ENCODE measurements at regions not wholly inside any gene's neighbourhood (a gene's known extent, or its start where the extent isn't known, plus 50 kb on each side); places are given as distances from the start of the nearest gene placed in this dataset.
"Not testable (repeated sequence)": the region's sequence is repeated elsewhere in the genome, so short reads cannot be mapped to it uniquely, and the experiment has no call there.

DNA sequence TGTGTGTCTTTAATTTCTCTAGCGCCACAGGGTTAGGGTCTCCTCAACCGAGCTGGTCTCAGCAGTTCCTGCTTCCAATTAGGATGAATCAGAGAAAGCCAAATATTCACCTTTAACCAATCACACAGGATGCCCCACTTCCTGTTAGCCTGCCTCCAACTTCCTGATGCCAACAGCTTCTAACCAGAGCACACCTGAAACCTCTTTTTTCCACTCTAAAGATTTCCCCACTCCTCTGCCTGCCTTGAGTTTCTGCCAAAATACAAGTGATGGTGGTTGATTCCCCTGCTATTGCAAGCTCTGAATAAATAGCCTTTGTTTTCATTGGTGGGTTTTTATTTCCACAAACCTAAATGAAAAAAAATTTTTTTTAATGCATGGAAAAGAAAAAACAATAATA, 144.7 kb upstream of the UST start:
- ATAC-seq = no peak
- DNase-seq = no peak

DNA sequence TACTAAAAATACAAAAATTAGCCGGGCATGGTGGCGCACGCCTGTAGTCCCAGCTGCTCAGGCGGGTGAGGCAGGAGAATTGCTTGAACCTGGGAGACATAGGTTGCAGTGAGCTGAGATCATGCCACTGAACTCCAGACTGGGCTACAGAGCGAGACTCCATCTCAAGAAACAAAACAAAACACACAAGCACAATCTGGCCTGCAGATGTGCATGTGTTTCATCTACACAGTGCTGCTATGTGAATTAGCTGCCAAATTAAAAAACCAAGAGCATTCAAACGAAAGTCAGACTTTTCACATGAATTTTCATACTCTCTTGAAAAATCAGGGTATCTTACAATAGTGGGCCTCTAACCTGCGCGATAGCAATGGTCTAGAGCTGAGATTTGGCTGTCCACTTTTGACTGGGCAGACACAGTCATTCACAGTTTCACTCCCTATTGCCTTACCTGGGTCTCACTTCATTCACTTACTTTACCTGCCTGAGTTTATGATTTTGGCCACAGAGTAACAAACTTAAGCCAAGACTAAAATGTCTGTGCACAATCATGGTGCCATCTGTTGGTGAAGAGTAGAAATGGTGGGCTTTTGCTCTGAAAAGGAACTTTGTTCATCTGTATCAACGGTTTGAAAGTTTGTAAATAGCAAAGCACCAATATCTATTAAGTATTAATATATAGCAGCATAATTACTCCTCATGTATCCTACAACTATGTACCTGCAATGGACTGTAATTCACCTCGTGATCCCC, 138.5 kb upstream of the UST start:
- ATAC-seq = no peak
- no peak for DNase-seq

DNA sequence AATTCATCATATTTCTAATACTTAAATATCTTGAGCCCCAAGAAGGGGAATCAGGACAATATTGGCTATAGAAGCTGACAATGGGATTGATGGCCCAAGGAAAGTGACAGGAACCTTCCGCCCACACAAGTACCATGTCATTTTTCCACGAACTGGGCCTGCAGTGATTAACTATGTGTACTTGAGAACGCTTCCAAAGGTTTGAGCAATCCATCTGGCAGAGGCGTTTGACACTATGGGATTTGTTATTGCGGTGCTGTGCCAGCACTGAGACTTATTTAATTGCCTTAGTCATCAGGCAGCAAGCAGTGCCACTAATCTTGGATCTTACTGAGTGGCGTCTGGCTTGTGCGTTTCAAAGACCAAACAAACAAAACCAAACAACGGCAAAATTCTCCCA, 135.6 kb upstream of the UST start:
- no peak for DNase-seq

DNA sequence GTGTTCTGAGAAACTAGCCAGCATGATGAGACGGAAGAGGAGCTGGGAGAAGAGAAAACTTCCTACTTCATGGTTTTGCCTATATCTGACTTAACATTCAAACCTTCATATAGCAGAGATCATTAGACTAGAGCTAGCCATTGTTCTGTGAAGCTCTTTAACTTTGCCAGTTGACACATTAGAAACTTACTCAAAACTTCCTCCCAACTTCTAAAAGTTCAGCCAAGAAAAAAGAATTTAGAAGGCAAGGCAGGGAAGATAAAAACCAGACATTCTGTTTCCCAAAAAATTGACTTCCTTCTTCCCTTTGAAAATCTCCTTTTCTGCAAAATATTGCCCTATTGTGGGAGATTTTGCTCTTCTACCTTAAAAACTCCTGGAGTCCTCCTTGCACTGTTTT, 134.8 kb upstream of the UST start:
- ATAC-seq = no peak

More for the DNA sequence above, 135.6 kb upstream of the UST start:
- ATAC-seq = no peak

DNA sequence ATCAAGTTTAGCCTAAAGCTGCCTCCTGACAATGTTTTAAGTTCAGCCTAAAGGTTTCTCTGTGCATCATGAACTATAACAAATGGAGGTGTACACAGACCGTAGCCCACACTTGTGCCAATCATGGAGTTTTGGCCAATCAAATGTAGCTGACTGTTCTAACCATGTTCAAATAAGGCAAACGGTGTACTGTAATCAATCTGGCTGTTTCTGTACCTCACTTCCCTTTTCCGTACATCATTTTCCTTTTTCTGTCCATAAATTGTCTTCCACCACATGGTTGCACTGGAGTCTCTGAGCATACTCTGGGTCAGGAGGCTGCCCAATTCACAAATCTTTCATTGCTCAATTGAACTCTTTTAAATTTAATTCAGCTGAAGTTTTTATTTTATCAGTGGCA, 132.2 kb upstream of the UST start:
- DNase-seq (no peak), ATAC-seq (no peak)

More for the DNA sequence above, 134.8 kb upstream of the UST start:
- no peak for DNase-seq

DNA sequence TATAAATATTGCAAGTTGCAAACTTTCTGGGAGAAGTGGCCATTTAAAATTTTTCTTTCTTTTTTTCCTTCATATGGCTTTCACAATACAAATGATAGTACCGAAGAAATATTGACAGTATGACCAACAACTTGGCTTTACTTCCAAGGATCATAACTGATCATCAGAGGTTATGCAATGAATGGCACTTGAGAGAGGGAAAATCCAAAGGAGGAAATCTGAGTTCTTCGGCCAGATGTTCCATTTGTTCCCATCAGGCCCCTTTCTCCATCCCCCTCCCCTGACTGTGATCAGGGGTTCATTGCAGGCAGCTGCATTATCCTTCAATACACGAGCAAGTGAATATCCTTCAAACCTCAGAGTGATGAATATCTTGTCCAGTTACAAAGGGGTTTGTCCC, 130.0 kb upstream of the UST start:
- ATAC-seq = no peak
- no peak for DNase-seq

DNA sequence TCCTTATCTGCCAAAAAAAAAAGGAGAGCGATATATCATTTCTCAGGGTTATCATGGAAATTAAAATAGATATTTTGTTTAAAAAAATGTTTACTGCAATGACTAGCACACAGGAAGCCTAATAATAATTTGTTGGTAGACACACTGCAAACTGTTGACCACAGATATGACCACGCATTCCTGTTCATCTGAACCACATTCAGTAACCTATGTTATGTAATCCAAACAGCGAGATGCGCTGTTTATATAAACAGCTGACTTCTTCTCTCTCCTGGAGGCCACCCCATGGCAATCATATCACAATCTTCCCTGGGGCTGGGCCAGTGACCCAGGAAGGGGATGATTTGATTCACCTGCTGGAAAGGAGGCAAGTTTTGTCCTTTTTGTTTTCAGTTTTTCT, 129.3 kb upstream of the UST start:
- ATAC-seq (no peak), DNase-seq (no peak)

DNA sequence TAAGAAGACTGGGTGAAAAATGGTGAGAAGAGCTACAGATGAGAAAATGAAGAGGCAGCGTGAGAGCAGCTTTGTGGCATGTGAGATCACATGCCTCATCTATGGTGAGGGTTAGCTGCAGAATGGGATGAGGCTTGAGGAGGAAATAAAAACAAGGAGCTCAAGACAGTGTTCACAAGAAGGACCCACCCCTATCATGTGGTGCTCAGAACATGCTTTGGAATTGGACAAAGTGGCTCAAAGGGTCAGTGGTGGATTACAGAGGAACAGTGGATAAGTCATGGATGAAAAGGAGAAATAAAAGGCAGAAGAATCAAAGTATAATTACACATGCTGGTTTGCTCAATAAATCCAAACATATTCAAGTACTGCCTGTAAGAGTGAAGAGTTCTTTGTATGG, 126.9 kb upstream of the UST start:
- ATAC-seq = no peak

DNA sequence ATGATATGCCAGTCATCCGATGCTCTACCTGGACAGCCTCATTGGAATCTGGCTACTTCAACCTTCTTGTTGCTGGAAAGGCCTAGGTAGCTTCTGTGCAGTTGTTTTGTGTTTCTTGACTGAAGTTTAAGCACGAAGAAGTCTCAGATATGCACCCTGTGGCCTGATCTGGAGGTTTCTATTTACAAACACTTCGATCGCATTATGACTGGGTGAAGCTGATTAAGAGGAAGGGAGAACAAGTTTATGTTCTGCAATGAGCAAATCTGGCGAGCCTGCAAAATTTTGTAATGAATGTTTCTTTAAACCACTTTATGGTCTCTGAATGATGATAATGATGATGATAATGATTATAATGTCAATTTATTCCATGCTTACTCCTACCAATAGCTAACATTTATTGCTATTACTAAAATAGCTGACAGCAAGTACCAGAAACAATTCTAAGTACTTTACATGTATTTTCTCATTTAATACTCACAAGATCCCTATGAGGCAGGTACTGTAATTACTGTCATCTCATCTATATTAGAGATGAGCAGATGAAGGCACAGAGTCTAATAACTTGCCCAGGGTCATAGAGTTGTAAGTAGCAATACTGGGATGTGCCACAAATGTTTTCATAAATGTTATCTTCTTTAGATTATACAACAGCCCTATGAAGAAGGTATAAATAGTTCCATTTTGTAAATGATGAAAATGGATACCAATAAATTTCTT, 126.1 kb upstream of the UST start:
- DNase-seq (no peak), ATAC-seq (no peak)

More for the DNA sequence above, 126.9 kb upstream of the UST start:
- DNase-seq = no peak

DNA sequence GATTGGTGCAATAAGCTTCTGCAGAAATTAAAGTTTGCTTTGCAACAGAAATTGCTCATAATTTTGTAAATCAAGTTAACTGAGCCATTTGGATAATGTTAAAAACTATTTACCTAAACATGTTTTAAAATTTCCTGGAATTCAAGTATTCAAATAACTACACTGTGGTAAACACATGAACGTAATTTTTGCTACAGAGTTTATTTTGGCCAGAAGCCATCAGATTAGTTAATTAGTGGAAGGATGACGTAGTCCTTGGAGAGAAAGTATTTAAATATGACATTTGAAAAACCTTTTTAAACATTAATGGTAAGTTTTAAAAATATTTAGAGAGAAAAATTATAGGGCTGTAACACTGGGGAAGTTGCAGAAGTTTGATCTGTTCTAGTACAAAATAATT, 121.2 kb upstream of the UST start:
- ATAC-seq = no peak
- no peak for DNase-seq

DNA sequence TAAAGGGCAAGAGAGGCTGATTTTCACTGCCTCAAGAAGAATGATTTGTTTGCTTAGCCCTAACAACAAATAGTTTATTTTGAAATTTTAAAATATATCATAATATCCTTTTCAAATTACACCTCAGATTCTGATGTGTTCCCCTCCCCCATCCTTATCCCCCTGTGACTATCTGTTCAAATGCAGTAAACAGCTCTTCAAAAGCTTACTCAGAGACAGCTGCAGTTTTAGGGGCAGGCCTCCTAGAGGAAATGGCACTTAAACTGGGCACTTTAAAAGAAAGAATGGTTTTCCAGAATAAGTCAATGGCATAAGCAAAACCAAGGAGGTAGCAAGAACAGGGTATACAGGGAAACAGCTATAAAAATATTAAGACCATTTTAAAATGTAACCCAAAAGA, 118.6 kb upstream of the UST start:
- no peak for ATAC-seq
- no peak for DNase-seq

DNA sequence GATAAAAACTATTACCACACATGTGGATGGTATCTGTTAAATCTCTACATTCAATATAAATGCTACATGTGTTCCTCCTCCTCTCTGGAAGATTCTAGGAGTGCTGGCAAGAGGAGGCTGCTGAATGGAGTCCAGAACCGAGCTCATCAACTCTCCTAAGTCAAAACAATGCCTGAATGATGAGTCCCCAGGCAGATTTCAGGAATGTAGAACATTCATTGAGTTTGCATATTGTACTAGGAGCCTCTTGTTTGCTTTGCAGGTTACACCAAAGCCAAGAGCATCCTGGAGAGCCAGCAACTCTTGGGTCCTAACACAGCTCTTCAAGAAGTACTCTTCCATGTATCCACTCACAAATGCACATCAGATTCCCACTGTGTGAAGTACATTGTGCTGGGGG, 117.6 kb upstream of the UST start:
- DNase-seq = no peak
- ATAC-seq = no peak

DNA sequence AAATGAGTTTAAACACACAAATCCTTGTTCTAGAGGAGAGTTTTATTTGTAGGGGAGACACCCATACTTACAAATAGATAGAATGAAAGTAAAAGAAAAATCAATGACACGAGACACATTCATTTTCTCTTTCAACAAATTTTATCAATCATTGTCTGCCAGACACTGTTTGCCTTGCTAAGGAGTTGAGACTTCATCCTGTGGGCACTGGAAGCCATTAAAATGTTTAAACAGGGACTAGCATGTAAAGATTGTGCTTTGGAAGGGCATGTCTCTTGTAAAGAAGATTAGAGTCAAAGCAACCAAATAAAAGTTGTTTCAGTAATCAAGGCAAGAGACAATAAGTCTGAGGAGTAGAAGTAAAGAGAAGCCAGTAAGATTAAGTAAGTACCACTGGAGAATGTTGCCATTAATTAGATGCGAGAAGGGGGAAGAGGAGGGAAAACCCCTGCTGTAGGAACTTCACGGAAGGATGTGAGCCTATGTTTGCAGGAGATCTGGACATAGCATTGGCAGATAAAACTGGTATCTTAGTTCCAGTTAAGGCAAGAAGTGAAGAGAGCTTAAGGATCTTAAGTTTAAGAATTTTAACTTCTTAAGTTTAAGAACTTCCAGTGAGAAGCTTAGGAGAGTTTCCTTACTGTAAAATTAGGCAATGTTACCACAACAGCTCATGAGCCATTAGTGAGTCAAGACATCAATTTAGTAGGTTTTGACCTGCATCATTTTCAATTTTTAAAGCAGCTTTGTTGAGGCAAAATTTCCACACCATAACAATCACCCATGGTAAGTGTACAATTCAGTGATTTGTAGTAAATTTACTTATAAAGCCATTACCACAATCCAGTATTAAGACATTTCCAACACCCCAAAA, 117.0 kb upstream of the UST start:
- no peak for ATAC-seq
- DNase-seq = no peak

DNA sequence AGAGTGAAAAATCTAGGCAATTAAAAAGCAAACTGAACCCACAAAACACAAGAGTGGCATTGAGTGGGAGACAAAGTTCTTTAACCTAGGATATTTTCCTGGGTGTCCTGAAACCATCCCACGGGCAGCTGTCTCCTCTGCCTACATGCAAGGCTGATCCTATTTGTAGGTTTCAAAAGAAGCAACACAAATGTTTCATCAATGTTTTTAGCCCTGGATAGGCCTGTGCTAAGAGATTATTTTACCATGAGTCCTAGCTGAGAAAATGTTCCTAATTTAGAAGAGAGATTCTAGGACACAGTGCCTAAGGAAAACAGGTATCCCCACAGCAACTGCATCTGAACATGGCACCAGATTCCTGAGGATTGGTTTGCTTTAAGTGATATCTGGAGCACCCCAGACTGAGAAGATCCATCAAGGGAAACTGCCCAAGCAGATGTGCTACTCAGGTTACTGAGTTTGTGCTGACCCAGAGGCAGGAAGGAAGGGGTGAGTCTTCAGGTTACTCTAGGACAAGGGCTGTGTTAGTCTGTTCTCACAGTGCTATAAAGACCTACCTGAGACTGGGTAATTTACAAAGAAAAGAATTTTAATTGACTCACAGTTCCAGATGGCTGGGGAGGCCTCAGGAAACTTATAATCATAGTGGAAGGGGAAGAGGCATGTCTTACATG, 111.6 kb upstream of the UST start:
- no peak for DNase-seq
- no peak for ATAC-seq

DNA sequence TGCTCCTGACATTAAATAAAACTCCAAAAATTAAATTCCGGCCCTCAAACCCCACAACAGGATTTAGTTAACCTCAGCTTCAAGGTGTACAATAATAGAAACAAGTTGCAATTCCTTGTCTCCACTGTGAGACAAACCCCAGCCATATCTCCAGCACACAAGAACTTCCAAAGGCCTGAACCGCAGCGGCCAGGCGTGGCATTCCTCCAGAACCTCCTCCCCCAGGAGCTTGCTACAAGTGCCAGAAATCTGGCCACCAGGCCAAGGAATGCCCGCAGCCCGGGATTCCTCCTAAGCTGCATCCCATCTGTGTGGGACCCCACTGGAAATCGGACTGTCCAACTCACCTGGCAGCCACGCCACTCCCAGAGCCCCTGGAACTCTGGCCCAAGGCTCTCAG, 105.0 kb upstream of the UST start:
- not testable (repeated sequence) for DNase-seq, ATAC-seq

DNA sequence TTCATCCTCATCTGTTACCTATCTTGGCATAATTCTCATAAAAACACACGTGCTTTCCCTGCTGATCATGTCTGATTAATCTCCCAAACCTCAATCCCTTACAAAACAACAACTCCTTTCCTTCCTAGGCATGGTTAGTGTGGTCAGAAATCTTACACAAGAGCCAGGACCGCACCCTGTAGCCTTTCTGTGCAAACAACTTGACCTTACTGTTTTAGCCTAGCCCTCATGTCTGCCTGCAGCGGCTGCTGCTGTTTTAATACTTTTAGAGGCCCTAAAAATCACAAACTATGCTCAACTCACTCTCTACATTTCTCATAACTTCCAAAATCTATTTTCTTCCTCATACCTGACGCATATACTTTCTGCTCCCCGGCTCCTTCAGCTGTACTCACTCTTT, 103.6 kb upstream of the UST start:
- DNase-seq, ATAC-seq: not testable (repeated sequence)

DNA sequence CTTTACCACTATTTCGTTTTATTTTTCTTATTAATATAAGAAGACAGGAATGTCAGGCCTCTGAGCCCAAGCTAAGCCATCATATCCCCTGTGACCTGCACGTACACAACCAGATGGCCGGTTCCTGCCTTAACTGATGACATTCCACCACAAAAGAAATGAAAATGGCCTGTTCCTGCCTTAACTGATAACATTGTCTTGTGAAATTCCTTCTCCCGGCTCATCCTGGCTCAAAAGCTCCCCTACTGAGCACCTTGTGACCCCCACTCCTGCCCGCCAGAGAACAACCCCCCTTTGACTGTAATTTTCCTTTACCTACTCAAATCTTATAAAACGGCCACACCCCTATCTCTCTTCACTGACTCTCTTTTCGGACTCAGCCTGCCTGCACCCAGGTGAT, 101.8 kb upstream of the UST start:
- DNase-seq = not testable (repeated sequence)

DNA sequence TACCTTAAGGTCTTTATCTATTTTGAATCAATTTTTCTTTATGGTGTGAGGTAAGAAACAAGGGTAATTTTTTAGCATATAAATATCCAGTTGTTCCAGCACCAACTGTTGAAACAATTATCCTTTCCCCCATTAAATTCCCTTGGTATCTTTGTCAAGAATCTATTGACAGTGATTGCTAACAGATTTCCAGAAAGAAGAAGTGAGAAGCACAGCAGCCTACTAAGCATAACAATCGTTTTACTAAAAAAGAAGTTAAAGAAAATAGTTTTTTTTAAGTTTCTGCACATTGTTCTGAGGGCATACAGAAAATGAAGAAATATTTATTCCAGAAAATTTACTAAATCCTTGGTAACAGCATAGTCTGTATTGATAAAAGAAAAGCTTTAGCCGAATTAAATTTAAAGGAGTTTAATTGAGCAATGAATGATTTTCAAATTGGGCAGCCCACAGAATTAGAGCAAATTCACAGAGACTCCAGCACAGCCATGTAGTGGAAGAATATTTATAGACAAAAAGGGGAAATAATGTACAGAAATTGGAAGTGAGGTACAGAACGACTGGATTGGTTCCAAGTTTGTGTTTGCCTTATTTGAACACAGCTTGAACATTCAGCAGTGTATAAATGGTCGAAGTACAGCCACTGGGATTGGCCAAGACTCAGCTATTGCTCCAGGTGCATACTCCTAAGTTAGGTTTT, 97.9 kb upstream of the UST start:
- ATAC-seq = no peak
- no peak for DNase-seq

More for the DNA sequence above, 101.8 kb upstream of the UST start:
- ATAC-seq = not testable (repeated sequence)

DNA sequence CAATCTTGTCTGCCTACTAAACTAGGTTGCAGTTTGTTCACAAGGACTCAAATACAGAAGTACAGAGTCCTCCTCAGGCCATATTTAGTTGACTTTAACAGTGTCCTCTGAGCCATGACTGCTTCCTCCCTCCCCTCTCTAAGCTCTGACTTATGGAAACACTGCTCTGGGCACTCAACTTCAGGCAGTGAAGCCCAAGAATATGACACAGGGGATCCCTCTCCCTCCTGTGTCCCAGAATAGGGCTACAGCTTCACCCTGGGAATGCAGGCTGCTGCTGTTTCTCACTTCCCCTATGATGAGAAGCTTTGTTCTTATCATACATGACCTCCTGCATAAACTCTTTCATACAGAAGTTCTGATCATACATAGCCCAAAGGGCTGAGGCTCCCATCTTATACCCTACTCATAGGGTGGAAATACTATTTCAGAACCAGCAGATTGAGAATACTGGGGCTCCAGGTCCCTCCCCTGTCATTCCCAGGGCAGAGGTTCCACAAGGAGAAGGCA, 97.3 kb upstream of the UST start:
- ATAC-seq (no peak), DNase-seq (no peak)

DNA sequence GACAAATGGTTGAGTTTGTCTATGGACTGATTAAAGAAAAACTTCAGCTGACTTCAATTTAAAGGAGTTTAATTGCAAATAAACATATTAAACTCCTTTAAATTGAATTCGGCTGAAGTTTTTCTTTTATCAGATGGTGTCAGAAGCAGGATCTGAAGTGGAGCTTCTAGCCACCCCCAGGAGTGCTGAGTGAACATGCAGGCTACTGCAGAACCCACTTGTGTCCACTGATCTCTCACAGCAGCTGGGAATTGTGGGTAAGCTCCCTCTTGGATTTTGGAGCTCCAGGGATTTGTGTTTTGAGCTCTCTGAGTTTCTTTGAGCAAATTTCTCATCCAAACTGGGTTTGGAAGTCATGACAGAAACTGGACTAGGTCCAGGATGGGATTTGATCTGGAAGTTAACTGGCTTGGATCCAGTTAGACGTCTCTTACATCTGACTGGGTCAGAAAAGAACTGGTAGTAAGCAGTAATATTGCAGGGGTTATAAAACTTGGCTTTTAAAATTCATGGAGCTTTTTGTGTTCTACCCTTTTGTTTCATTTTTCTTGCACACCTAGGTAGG, 95.8 kb upstream of the UST start:
- DNase-seq (no peak), ATAC-seq (no peak)

DNA sequence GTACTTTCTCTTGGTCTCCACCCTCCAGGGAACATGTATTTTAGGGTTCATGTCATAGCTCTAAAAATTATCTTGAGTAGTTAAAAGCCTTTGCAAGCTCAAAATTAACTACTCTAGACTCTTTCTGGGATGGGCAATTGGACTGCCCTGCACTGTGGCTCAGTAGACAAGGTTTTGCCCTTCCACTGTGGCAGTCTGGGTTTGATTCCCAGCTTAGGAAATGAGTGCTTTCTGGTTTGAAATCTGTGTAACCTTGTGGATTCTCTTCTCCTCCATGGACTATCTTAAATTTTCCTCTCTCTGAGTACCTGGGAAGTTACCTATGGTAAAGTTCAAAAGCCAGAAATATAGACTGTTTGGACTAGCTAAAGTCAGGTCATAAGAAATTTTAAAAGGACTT, 94.6 kb upstream of the UST start:
- no peak for DNase-seq
- ATAC-seq = no peak
